WERI-Rb-1 (cell line): ENCODE measurements at regions not wholly inside any gene's neighbourhood (a gene's known extent, or its start where the extent isn't known, plus 50 kb on each side); places are given as distances from the start of the nearest gene placed in this dataset.
"Not testable (repeated sequence)": the region's sequence is repeated elsewhere in the genome, so short reads cannot be mapped to it uniquely, and the experiment has no call there.

Experiments used
- DNase-seq: peaks from one replicate; pipeline ENCODE4 v3.0.0-alpha.2; 2020
- H3K27ac ChIP-seq: fragments of 250-450 bp; sonication (Bioruptor Pico); 2 replicates; pipeline ENCODE4 v1.5.1; 2020; ENCODE audit warnings: mild to moderate bottlenecking, moderate library complexity
- H3K27me3 ChIP-seq: fragments of 250-450 bp; sonication (Bioruptor Pico); 2 replicates; pipeline ENCODE4 v1.5.1; 2021; ENCODE audit warnings: mild to moderate bottlenecking, low read depth, moderate library complexity; ENCODE audit not compliant: insufficient read depth, severe bottlenecking
- H3K36me3 ChIP-seq: fragments of 250-450 bp; sonication (Bioruptor Pico); 2 replicates; pipeline ENCODE4 v1.5.1; 2020; ENCODE audit warnings: mild to moderate bottlenecking, moderate library complexity
- H3K4me3 ChIP-seq: 2 replicates; pipeline ENCODE4 v1.5.1; 2011; ENCODE audit warnings: low read depth, mild to moderate bottlenecking, control low read depth, low read length
- H3K9me3 ChIP-seq: fragments of 250-450 bp; sonication (Bioruptor Pico); 2 replicates; pipeline ENCODE4 v1.5.1; 2021; ENCODE audit warnings: mild to moderate bottlenecking, moderate library complexity; ENCODE audit not compliant: severe bottlenecking
- TF ChIP-seq, protein P1 (sequence below): IDR thresholded peaks from 2 replicates; pipeline ENCODE4 v1.5.1; 2011; ENCODE audit warnings: low read depth, mild to moderate bottlenecking, control low read depth, inconsistent platforms, low read length

DNA sequence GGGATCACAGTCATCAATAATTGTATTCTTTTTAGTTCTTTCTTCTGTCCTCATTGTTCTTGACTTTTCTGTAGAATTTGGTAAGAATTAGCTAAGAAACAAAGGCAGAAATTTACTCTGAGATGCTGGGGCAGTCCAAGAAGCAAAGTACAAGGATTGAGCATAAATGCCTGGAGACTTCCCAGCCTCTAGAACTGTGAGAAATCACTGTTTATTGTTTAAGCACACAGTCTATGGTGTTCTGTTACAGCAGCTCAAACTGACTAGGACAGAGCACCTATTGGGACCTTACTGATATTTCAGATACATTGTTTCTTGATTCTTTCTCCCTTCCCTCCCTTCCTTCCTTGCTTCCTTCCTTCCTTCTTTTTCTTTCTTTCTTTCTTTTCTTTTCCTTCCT is 192.7 kb upstream of the SLC35B3 start:
- no peak overlapping the region for H3K4me3 ChIP-seq
- no peak for DNase-seq
- H3K9me3 ChIP-seq: no peaks in the 10 kb centered on the region
- TF ChIP-seq, protein P1, sequence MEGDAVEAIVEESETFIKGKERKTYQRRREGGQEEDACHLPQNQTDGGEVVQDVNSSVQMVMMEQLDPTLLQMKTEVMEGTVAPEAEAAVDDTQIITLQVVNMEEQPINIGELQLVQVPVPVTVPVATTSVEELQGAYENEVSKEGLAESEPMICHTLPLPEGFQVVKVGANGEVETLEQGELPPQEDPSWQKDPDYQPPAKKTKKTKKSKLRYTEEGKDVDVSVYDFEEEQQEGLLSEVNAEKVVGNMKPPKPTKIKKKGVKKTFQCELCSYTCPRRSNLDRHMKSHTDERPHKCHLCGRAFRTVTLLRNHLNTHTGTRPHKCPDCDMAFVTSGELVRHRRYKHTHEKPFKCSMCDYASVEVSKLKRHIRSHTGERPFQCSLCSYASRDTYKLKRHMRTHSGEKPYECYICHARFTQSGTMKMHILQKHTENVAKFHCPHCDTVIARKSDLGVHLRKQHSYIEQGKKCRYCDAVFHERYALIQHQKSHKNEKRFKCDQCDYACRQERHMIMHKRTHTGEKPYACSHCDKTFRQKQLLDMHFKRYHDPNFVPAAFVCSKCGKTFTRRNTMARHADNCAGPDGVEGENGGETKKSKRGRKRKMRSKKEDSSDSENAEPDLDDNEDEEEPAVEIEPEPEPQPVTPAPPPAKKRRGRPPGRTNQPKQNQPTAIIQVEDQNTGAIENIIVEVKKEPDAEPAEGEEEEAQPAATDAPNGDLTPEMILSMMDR: no peak
- no peak overlapping the region for H3K27ac ChIP-seq
- no peaks in the 10 kb centered on the region for H3K36me3 ChIP-seq
- H3K27me3 ChIP-seq: peaks cover 2% of the 10 kb centered on the region

DNA sequence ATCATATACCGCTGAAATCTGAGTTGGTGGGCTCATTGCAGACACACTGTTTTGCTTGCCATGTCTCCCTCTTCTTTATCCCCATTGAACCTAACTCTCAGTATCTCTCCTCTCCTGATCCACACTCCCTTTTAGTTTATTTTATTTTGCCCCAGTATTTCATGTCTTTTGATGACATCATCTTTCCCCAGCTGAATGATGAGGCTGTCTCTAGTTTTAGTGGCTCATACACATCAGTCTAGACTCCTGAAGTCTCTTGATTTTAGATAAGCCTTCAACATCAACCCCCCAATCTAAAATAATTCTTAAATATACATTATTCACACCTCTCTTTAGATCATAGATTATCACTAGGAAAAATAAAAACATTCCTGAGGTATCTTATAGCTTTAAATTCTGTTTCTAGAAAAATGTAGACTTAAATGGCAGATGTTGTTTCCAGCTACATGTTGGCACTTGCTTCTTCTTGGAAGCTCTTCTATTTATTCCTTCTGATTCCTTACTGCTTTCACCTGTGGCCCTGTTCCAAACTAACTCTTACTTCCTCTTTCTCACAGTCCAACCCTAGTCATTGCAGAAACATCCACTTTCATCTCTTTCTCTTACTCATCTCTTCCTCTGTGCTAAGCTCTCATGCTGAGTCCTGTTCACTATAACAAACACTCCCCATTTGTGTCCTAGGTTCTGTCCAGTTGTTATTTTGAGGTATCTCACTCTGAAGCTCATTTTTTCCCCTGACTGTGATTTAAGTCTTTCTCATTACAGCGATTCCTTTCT is 191.9 kb upstream of the SLC35B3 start:
- TF ChIP-seq, protein P1: no peak
- no peaks in the 10 kb centered on the region for H3K9me3 ChIP-seq
- peaks cover 2% of the 10 kb centered on the region for H3K27me3 ChIP-seq
- no peak overlapping the region for H3K4me3 ChIP-seq
- no peak overlapping the region for H3K27ac ChIP-seq
- no peaks in the 10 kb centered on the region for H3K36me3 ChIP-seq
- no peak for DNase-seq

DNA sequence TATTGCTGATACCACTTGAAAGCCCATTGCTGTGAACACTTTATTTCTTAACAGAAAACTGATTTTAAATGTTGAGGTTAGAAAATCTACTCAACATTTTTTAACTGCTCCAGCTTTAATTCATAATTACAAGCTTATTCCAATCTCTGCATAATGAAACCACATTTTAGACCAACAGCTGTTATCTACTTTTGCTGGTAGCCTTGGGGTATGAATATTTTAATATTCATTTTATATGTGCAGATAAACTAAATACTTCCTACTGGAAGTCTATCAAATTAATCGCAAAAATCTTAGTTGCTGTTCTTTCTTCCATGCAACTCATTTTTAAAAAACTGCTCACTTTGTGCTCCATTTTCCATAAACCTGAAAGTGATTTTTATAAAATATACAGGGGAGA is 189.3 kb upstream of the SLC35B3 start:
- H3K27ac ChIP-seq: no peak overlapping the region
- no peaks in the 10 kb centered on the region for H3K9me3 ChIP-seq
- H3K4me3 ChIP-seq: no peak overlapping the region
- H3K27me3 ChIP-seq: peaks cover 2% of the 10 kb centered on the region
- no peak for DNase-seq
- TF ChIP-seq, protein P1: no peak
- H3K36me3 ChIP-seq: no peaks in the 10 kb centered on the region

DNA sequence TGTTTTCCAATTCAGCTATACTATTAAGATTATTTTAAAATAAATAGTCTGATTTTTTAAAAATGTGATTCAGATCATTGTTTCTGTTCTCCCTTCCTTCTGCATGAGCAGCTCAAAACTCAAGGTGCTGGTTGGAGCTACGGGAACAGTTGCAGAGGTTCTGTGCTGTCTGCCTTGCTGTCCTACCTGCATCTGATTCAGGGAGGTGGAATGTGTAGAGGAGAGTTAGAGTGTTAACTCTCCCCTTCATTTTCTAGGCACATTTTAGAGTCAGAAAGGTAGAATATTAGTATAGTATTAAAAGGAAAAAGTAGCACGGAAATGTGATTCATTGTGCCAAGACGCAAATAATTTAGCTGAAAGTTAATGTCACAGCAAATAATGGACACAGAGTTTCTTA is 188.1 kb upstream of the SLC35B3 start:
- TF ChIP-seq, protein P1: no peak
- no peak overlapping the region for H3K27ac ChIP-seq
- H3K4me3 ChIP-seq: no peak overlapping the region
- H3K9me3 ChIP-seq: no peaks in the 10 kb centered on the region
- peaks cover 2% of the 10 kb centered on the region for H3K27me3 ChIP-seq
- H3K36me3 ChIP-seq: no peaks in the 10 kb centered on the region
- DNase-seq: no peak

DNA sequence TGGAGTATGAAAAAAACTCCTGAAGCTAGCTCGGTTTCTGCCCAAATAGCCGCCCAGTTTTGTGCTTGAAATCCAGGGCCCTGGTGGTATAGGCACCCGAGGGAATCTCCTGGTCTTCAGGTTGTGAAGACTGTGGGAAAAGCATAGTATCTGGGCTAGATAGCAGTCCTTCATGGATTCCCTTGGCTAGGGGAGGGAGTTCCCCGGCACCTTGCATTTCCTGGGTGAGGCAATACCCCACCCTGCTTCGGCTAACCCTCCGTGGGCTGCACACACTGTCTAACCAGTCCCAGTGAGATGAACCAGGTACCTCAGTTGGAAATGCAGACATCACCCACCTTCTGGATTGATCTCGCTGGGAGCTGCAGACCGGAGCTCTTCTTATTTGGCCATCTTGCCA is 184.5 kb upstream of the SLC35B3 start:
- Histone ChIP-seq H3K36me3 (no peaks in the 10 kb centered on the region), H3K27me3 (no peaks in the 10 kb centered on the region), H3K27ac (no peak overlapping the region), H3K9me3 (no peaks in the 10 kb centered on the region), H3K4me3 (no peak overlapping the region)
- TF ChIP-seq, protein P1: no peak
- DNase-seq: no peak

DNA sequence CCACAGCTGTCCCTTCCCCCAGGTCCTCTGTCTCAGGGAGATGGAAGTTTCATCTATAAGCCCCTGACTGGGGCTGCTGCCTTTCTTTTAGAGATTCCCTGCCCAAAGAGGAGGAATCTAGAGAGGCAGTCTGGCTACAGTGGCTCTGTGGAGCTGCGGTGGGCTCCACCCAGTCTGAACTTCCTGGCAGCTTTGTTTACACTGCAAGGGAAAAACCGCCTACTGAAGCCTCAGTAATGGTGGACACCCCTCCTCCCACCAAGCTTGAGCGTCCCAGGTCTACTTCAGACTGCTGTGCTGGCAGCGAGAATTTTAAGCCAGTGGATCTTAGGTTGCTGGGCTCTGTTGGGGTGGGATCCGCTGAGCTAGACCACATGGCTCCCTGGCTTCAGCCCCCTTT is 184.1 kb upstream of the SLC35B3 start:
- not testable (repeated sequence) for H3K4me3 ChIP-seq, DNase-seq, H3K27ac ChIP-seq, H3K27me3 ChIP-seq, H3K9me3 ChIP-seq, H3K36me3 ChIP-seq
